GM19438 (cell line): ENCODE measurements at regions not wholly inside any gene's neighbourhood (a gene's known extent, or its start where the extent isn't known, plus 50 kb on each side); places are given as distances from the start of the nearest gene placed in this dataset.

Source experiments
- ATAC-seq: cut with Tn5 transposase; IDR thresholded peaks from one replicate; pipeline ENCODE4 v1.9.1; 2021; ENCODE audit warnings: low read depth; ENCODE audit not compliant: unreplicated experiment

GRCh38 chr2:158049129-158049855 is 52.4 kb upstream of the UPP2 start:
- ATAC-seq, result no peak

GRCh38 chr2:158048327-158048726 is 53.3 kb upstream of the UPP2 start:
- no peak for ATAC-seq

- no peak for ATAC-seq
Observed at GRCh38 chr2:158047156-158047611, 54.5 kb upstream of the UPP2 start.

- no peak for ATAC-seq
Observed at GRCh38 chr2:158046121-158046880, 55.4 kb upstream of the UPP2 start.

- no peak for ATAC-seq
Observed at GRCh38 chr2:158045362-158045761, 56.3 kb upstream of the UPP2 start.

GRCh38 chr2:158043181-158043948 is 58.3 kb upstream of the UPP2 start:
- no peak for ATAC-seq

GRCh38 chr2:158042666-158043065 is 59.0 kb upstream of the UPP2 start:
- ATAC-seq, result no peak

GRCh38 chr2:158042245-158042644 is 59.4 kb upstream of the UPP2 start:
- ATAC-seq, result no peak

- ATAC-seq, result no peak
Observed at GRCh38 chr2:158041400-158041799, 60.3 kb upstream of the UPP2 start.

- ATAC-seq, result no peak
Observed at GRCh38 chr2:158038901-158039300, 62.8 kb upstream of the UPP2 start.

- no peak for ATAC-seq
Observed at GRCh38 chr2:158034198-158034866, 67.3 kb upstream of the UPP2 start.

- ATAC-seq, result no peak
Observed at GRCh38 chr2:158031371-158031770, 70.3 kb upstream of the UPP2 start.

GRCh38 chr2:158025255-158025996 is 76.2 kb upstream of the UPP2 start:
- no peak for ATAC-seq

- peak; percentile 82 for ATAC-seq
Observed at GRCh38 chr2:158024288-158024898, 77.3 kb upstream of the UPP2 start.

GRCh38 chr2:158022888-158023287 is 78.8 kb upstream of the UPP2 start:
- no peak for ATAC-seq

- ATAC-seq, result no peak
Observed at GRCh38 chr2:158021226-158021625, 80.5 kb upstream of the UPP2 start.

GRCh38 chr2:158015428-158016076 is 86.1 kb upstream of the UPP2 start:
- ATAC-seq, result no peak

- no peak for ATAC-seq
Observed at GRCh38 chr2:158013891-158014290, 87.8 kb upstream of the UPP2 start.
